ENCODE measurements at regions not wholly inside any gene's neighbourhood (a gene's known extent, or its start where the extent isn't known, plus 50 kb on each side); places are given as distances from the start of the nearest gene placed in this dataset.

DNA sequence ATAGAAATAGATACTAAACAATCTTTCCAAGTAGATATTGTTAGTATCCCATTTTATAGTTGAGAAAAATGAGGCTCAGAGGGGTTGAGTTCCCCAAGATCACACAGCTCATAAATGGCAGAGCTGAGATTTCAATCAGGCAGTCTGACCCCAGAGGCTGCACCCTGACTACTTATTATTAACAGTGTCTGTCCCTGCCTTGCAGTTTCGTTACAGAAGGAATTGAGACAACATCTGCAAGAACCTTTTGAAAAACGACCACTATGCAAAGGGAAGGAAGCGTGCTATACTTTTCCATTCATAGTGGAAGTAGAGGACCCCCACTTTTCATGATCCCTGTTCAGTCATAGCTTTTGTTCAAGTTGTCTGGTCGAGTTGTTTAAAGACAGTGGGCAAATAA is 53.2 kb upstream of the SEC11C start:
- DNase-seq (ENCODE audit: low read depth in 2 of 3, low spot score in 2 of 3) = no peak

- DNase-seq (ENCODE audit: low read depth in 2 of 3, low spot score in 2 of 3) = no peak
Measured at GRCh38 chr18:59087391-59087790, 52.3 kb upstream of the SEC11C start.
